ENCODE measurements at regions not wholly inside any gene's neighbourhood (a gene's known extent, or its start where the extent isn't known, plus 50 kb on each side); places are given as distances from the start of the nearest gene placed in this dataset.
"Not testable (repeated sequence)": the region's sequence is repeated elsewhere in the genome, so short reads cannot be mapped to it uniquely, and the experiment has no call there.

DNA sequence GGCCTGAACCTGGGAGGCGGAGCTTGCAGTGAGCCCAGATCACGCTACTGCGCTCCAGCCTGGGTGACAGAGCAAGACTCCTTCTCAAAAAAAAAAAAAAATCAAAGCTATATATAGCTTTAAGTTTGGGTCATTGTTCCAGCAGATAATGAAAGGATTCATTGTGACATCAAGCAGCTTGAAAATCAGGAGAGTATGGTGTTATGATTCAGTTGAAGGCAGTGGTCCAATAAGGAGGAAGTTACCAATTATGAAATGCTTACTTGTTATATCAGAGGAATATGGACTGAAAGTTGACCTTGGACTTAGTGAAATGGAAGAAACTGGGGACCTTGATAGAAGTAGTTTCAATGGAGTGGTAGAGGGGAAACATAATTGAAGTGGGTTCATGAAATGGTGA, 140.4 kb upstream of the MAD2L1 start:
- DNase-seq (ENCODE audit: low read depth, low spot score), result no peak

- DNase-seq (ENCODE audit: low read depth, low spot score), result no peak
These were observed 135.6 kb upstream of the MAD2L1 start for GRCh38 chr4:120202222-120202621.

- DNase-seq (ENCODE audit: low read depth, low spot score), result not testable (repeated sequence)
These were observed 134.0 kb upstream of the MAD2L1 start for GRCh38 chr4:120200573-120201110.

- peak; percentile 67 for DNase-seq (ENCODE audit: low read depth, low spot score)
These were observed 131.8 kb upstream of the MAD2L1 start for GRCh38 chr4:120198411-120198810.

DNA sequence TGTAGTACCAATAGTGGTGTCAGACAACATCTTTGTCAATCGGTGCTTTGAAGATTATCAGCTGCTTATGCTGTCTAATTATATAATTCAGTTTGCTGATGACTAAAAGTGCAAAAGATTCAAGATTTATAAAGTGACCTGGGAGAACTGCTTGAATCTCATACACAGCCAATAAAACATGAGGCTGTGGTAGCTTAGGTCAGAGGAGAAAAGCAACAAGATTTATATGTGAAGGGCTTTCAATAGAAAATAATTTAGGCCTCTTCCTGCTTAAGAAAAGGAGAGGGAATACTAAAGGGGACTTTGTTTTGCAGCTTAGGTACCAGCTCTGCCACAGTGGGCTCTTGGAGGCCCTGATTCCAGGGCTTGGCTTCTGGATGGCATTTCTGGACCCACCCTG, 111.0 kb upstream of the MAD2L1 start:
- DNase-seq (ENCODE audit: low read depth, low spot score), result no peak

- DNase-seq (ENCODE audit: low read depth, low spot score), result no peak
These were observed 108.6 kb upstream of the MAD2L1 start for GRCh38 chr4:120175272-120175671.

DNA sequence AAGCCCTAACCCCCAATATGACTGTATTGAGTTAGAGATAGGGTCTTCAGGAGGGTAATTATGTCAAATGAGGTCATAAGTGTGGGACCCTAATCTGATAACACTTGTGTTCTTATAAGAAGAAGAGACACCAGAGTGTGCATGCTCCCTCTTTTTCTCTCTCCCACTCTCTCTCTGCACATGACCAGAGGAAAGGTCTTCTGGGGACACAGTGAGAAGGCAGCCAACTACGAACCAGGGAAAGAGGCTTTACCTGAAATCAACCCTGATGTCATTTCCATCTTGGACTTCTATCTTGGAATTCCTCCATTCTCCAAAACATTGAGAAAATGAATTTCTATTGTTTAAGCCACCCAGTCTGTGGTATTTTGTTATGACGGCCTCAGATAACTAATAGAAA, 97.2 kb upstream of the MAD2L1 start:
- DNase-seq (ENCODE audit: low read depth, low spot score), result no peak

DNA sequence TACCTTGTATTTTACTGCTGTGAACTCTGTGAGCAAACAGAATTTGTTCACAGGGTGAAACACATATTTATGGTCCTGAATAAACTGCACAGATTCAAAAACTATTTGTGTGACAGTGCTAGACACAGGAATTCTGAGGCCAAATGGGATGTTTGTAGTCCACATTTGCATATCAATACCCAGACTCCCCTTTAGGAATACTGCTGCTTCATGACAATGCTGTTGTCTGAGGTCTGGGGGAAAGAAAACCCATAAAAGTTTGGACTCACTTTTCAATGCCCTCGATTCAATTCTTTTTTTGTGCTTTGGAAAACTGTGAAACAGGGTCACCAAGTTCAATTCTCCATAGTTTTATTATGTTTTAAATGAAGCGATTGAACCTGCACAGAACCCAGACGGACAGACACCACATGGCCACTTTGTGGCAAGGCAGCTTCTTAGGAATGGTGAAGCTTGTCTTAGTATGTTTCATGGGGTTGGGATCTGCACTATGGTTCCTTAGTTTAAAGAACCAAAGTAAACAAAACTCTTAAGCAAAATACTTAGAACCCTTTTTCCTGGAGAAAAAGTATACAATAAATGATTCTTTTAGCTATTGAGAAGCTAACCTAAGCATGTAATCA, 92.3 kb upstream of the MAD2L1 start:
- peak; percentile 20 for DNase-seq (ENCODE audit: low read depth, low spot score)

GRCh38 chr4:120158046-120158445, 91.4 kb upstream of the MAD2L1 start:
- peak; percentile 15 for DNase-seq (ENCODE audit: low read depth, low spot score)

- DNase-seq (ENCODE audit: low read depth, low spot score), result peak; percentile 85
These were observed 89.6 kb upstream of the MAD2L1 start for GRCh38 chr4:120156120-120156718.

- no peak for DNase-seq (ENCODE audit: low read depth, low spot score)
These were observed 88.6 kb upstream of the MAD2L1 start for GRCh38 chr4:120155287-120155686.

GRCh38 chr4:120144634-120145033, 78.0 kb upstream of the MAD2L1 start:
- no peak for DNase-seq (ENCODE audit: low read depth, low spot score)

- DNase-seq (ENCODE audit: low read depth, low spot score), result no peak
These were observed 77.4 kb upstream of the MAD2L1 start for GRCh38 chr4:120144041-120144440.

DNA sequence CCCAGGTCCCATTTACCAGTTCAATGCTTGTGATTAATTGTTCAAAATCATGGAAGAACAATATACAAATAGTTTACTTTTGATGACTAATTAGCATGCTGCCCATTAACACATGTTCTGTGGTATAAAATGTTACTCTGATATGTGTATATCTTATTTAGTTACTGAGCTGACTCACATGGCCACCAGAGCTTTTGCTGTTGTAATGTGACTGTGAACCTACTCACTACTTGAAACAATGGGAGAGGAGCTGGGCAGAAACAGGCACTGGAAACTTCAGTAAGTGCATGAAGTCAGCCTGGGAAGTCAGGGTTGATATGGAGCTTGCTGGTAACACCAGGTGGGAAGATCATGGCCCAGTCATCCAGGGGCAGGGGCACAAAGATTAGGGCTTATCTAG, 72.7 kb upstream of the MAD2L1 start:
- DNase-seq (ENCODE audit: low read depth, low spot score), result no peak

DNA sequence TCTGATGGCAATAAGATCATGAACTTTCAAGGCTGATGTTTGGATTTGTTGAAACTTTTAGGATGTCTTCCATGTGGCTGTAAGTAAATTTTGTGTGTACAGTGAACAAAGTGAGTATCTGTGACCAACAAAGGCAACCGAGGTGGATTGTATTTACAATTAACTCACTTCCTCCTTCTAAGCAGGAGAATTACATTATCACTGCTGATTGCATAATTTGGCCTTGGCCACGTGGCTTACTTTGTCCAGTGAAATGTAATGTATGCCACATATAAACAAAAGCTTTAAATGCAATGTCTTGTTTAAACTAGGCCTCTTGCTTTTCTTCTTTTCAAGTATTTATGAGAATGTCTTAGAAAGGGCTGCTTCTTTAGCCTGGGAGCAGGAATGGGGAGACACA, 66.3 kb upstream of the MAD2L1 start:
- no peak for DNase-seq (ENCODE audit: low read depth, low spot score)

GRCh38 chr4:120130786-120131185, 64.1 kb upstream of the MAD2L1 start:
- no peak for DNase-seq (ENCODE audit: low read depth, low spot score)

All from astrocyte of the hippocampus (primary cell).